NCI-H226 (cell line): ENCODE measurements at regions not wholly inside any gene's neighbourhood (a gene's known extent, or its start where the extent isn't known, plus 50 kb on each side); places are given as distances from the start of the nearest gene placed in this dataset.
"Not testable (repeated sequence)": the region's sequence is repeated elsewhere in the genome, so short reads cannot be mapped to it uniquely, and the experiment has no call there.

Experiments
- DNase-seq: peaks from one replicate; pipeline ENCODE4 v3.0.0-alpha.2; 2015

DNA sequence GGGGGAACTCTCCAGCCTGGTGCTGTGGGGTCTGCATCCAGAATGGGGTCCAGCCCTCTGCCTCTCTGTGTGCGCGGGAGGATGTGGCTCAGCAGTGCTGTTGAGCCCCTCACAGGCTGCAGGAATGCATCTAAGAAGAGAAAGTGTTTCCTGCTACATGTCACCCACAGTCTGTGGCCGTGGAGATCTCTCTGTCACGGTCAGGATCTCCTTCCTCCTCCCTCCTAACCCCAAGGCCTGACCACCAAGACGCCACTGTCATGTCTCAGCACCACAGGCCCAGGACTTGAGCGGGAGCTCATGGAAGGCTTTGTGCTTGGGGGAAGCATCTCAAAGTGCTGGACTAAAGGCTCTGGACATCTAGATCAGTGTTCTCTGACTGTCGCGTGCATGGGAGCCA is 90.1 kb downstream of the SREK1 start:
- DNase-seq = no peak

- no peak for DNase-seq
These were observed 94.3 kb downstream of the SREK1 start for GRCh38 chr5:66238435-66238834.

GRCh38 chr5:66239034-66239433 is 94.9 kb downstream of the SREK1 start:
- DNase-seq = no peak

GRCh38 chr5:66241136-66241825 is 97.2 kb downstream of the SREK1 start:
- DNase-seq = no peak

- DNase-seq = no peak
These were observed 98.1 kb downstream of the SREK1 start for GRCh38 chr5:66242050-66242715.

DNA sequence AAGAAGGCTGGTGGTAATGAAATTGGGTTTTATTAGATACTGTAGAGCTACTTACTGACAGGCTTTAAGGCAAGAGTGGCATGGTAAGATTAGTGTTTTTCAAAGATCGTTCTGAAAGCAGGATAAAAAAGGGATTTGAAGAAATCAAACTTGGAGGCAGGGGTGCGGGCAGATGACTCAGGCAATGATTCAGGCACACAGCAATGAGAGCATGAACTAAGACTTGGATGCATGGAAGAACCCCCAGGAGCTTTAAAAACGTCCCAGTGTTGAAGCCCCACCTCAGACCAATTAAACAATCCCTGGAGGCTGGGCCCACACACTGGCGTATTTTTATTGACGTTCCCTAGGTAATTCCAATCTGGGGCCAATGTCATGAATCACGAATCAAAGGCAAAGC is 102.5 kb downstream of the SREK1 start:
- DNase-seq = peak; percentile 70

DNA sequence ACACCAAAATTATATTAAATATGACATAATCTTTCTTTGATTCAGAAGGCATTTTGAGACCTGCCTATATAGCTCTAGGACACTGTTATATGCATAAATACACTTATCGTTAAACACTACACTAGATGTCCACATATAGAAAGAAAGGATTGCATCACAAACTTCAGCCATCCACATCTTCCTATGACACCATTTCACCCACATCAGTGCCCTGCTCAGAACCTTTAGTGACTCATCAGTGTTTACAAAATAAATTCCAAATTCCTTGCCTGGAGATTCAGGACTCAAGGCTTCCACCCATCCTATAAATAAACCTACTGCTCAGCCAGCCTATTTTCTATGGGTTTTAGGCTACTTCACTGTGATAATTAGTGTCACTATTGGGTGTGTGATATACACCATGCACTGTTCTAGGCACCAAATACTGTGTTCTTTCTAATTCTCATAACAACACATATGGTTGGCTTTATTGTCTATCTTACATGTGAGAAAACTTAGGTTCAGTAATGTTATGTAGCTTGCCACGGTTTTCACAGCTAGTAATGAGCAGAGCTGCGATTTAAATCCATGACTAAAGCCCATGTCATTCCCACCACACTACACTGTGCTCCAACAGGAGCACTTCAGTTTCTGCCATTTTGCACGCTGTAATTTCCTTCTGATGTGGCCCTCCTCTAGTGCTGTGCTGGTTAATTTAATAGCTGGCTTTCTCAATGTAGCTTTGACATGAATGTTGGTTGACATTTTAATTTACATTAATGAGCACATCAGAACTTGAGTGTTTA is 103.3 kb downstream of the SREK1 start:
- peak; percentile 88 for DNase-seq

GRCh38 chr5:66248874-66249273 is 104.8 kb downstream of the SREK1 start:
- no peak for DNase-seq

DNA sequence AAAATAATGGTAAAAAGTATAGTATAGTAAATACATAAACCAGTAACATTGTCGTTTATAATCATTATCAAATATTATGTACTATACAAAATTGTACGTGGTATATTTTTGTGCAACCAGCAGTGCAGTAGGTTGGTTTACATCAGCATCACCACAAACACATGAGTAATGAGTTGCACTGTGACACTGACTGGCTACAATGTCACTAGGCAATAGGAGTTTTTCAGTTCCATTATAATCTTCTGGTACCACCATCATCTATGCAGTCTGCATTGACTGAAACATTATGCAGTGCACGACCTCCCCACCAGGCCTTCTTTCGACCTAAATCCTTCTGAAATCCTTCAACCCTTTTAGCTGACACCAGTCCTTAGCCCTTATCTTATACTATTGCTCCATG is 105.8 kb downstream of the SREK1 start:
- no peak for DNase-seq

- no peak for DNase-seq
These were observed 108.7 kb downstream of the SREK1 start for GRCh38 chr5:66252849-66253248.

- no peak for DNase-seq
These were observed 111.6 kb downstream of the SREK1 start for GRCh38 chr5:66255714-66256113.

DNA sequence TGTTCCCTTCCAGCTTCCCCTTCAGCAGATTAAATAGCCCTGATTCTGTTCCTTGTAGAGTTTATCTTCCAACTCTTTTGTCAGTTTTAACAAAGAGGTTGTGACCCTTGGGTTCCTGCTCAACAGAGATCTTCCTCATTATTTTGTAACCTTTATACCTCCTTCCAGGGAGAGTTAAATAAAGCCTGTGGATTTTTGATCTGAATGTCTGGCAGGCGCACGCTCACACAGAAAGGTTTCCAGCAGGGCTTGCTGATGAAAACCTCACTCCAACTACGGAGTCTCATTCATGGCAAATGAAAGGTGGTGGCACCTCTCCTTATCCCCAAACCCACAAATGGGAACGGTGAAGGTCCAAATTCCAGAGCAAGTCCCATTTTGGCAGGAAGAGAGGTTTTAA is 129.0 kb downstream of the SREK1 start:
- no peak for DNase-seq

DNA sequence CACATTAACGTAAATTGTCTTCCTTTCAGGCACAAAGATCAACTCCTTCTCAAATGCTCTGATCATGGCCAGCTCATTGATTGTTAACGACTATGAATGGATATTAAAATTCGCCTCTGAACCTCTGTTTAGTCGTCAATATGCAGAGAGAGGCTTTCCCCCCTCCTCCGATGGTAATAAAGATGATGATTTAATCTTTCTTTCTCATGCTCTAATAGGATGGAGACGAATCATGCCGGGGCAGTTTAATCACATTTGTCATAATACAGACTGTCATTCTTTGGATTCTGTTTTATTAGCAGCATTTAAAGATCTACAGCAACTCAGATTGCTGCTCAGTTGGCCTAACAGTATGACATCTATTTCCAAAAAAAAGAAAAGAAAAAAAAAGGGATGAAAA is 132.9 kb downstream of the SREK1 start:
- no peak for DNase-seq

DNA sequence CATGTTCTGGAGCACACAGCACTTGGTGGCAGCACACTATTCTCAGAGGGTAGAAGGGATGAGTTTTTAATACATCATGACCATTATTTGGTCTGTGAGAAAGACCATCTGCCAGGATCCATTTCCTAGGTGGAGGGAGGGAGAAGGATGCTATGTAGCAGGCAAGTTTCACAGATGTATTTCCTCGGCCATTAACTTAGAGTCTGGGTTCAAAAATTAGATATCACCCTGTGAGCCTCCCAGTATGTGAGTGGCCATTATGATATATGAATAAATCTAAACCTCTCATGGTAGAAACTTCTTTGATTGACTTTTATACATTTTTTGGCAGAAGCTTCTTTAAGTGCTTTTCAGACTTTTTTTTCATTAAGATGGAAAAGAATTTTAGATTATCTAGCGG is 133.9 kb downstream of the SREK1 start:
- no peak for DNase-seq

DNA sequence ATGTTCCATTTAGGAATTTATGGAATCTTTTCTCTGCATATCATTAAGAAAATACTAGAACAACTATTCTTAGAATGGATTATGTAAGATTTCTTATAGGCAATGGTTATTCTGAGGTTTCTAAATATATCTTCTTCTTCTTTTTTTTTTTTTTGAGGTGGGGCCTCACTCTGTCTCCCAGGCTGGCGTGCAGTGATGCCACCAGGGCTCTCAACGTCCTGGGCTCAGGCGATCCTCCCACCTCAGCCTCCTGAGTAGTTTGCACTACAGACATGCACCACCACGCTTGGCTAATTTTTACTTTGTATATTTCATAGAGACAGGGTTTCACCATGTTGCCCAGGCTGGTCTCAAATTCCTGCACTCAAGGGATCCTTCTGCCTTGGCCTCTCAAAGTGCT is 137.2 kb downstream of the SREK1 start:
- no peak for DNase-seq

DNA sequence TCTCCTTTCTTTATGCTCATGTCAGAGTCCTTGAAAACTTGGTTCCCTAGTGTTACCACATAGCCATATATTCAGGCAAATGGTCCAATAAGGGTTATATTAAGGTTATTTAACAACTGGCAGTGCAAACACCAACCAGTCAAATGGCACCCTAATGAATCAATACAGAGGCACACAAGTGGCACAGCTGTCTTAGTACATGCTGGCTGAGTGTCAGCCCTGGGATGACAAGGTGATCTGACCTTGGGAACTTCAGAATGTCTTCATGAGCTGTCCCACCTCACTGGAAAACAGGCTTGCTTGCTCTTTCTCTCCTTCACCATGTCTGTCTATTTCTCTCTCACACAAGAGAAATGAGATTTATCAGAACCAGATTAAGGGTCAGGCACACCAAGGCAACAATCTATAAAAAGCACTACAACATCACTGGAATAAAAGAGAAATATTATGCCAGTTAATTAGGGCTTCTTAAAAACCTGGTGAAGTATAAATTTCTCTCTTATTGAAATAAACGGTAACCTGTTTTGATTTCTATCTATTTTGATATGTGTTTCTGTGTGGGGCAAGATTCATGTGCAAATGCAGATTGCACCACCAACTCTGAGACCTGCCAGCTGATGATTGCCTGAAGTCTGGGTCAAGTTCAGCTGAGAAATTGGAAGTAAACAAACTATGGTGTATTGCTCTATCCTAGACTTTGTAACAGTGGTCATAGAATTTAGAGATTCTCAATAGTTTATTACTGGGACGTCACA is 140.7 kb downstream of the SREK1 start:
- DNase-seq = no peak

DNA sequence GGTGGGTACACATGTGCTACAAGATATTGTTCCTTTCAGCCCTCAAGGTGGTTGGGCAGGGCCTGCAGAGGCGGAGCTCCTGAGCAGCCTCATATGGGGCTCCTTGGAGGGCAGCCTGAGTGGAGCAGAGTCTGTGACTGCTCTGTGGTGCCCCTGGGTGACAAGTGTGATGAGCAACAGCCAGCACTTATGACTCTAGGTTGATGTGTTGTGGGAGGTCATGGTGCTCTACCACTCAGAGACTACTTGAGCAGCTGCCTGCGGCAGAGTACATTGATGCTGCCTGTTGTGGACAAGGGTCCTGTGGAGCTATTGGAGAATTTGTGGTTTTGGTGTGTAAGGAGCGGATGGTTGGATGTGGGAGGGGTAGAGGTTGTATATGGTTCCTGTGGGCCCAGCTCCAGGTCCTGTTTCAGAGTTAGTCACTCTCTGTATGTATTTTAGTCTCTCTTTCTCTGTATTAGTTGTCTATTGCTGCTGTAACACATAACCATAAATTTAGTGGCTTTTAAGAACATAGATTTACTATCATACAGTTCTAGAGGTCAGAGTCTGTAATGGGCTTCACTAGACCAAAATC is 141.3 kb downstream of the SREK1 start:
- no peak for DNase-seq

GRCh38 chr5:66291771-66292170 is 147.7 kb downstream of the SREK1 start:
- DNase-seq = no peak

GRCh38 chr5:66293851-66294250 is 149.8 kb downstream of the SREK1 start:
- not testable (repeated sequence) for DNase-seq

DNA sequence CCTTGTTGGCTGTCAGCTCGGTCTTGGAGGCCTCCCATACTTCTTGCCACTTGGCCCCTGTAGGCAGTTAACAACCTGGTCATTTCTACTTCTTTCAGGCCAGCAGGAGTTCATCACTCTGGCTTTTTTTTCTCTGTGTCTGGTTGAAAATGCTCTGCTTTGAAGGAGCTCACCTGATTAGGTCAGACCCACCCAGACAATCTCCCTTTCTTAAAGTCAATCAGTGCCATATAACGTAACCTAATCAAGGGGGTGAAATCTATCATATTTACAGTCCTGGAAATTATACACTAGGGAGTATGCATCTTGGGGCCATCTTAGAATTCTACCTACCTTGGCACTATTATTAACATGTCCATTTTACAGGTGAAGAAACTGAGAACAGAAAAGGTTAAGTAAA is 155.4 kb downstream of the SREK1 start:
- no peak for DNase-seq

GRCh38 chr5:66302344-66302743 is 158.2 kb downstream of the SREK1 start:
- no peak for DNase-seq

GRCh38 chr5:66306105-66306843 is 162.2 kb downstream of the SREK1 start:
- peak; percentile 59 for DNase-seq
